ENCODE measurements at regions not wholly inside any gene's neighbourhood (a gene's known extent, or its start where the extent isn't known, plus 50 kb on each side); places are given as distances from the start of the nearest gene placed in this dataset.

DNA sequence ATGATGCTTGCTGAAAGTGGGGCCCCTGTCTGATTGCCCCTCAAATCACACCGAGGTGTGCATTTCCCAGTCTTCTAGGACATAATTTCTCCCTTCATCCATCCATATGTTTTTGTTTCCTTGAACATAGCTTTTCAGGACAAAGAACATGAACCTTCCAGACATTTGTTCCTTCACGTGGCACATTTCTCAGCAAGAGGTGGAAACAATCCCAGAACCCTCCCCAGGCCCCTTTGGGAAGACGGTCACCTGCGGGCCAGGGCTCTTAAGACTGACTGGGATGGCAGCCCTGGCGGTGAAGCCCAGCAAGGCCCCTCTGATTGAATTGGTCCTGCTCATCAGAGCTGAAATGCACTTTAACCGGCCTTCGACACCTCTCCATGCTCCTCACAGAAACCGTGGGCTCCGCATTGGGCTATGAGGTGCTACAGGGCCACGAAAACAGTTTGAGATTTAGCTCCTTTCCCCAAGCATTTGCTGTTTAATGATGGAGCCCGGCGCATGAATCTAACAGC, 522.5 kb upstream of the DPP6 start:
- TF ChIP-seq CTCF (conservative IDR thresholded peaks at IDR 0.05 in 1 of 2, IDR thresholded peaks at IDR 0.05 in 1 of 2; ENCODE audit: extremely low read depth in 1 of 2, insufficient read depth in 1 of 2, low read depth in 1 of 2, low read length in 2 of 2), result no peak
- TF ChIP-seq EZH2 (IDR thresholded peaks at IDR 0.05; ENCODE audit: borderline replicate concordance, low read length), result no peak
